ENCODE measurements at regions not wholly inside any gene's neighbourhood (a gene's known extent, or its start where the extent isn't known, plus 50 kb on each side); places are given as distances from the start of the nearest gene placed in this dataset.
"Not testable (repeated sequence)": the region's sequence is repeated elsewhere in the genome, so short reads cannot be mapped to it uniquely, and the experiment has no call there.

GRCh38 chr1:102588536-102588935, 519.8 kb downstream of the COL11A1 start:
- no peak overlapping the region for H3K27ac Mint-ChIP-seq
- ATAC-seq (no peak), DNase-seq (ENCODE audit: low spot score in 2 of 2) (no peak)
- H3K36me3 Mint-ChIP-seq: no peaks in the 10 kb centered on the region
- H3K9me3 Mint-ChIP-seq: no peaks in the 10 kb centered on the region

GRCh38 chr1:102586022-102586421, 522.3 kb downstream of the COL11A1 start:
- H3K27ac Mint-ChIP-seq: no peak overlapping the region
- H3K9me3 Mint-ChIP-seq: peaks cover 0 to 7% of the 10 kb centered on the region in 2 donors
- H3K36me3 Mint-ChIP-seq: no peaks in the 10 kb centered on the region
- ATAC-seq: no peak
- DNase-seq (ENCODE audit: low spot score in 2 of 2): no peak

GRCh38 chr1:102580806-102581205, 527.5 kb downstream of the COL11A1 start:
- Mint-ChIP-seq H3K27ac (no peak overlapping the region), H3K9me3 (peaks cover 0 to 21% of the 10 kb centered on the region in 2 donors), H3K36me3 (no peaks in the 10 kb centered on the region)
- ATAC-seq: no peak
- DNase-seq (ENCODE audit: low spot score in 2 of 2): no peak

DNA sequence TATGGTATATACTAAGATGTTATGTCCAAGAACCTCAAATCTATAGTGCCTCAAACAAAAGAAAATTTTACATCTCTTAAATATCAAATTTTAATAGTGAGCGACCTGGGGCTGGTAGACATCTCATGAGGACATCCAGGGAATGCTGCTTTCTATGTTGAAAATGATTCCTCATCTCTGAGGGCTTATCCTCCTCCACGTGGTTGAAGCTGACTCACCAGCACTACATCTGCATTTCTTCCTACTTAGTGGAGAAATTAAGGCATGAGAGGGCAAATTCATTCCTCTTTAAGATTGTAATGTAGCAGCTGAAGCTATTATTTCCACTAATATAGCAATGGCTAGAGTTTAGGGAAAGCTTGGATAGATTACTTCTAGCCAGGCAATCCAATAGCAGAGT, 529.5 kb downstream of the COL11A1 start:
- ATAC-seq: no peak
- DNase-seq (ENCODE audit: low spot score in 2 of 2): no peak
- H3K36me3 Mint-ChIP-seq: no peaks in the 10 kb centered on the region
- H3K27ac Mint-ChIP-seq: no peak overlapping the region
- peaks cover 0 to 21% of the 10 kb centered on the region in 2 donors for H3K9me3 Mint-ChIP-seq

- Mint-ChIP-seq H3K36me3 (no peaks in the 10 kb centered on the region), H3K9me3 (no peaks in the 10 kb centered on the region), H3K27ac (no peak overlapping the region)
- DNase-seq (ENCODE audit: low spot score in 2 of 2) (no peak), ATAC-seq (no peak)
Measured at GRCh38 chr1:102572637-102573036, 535.7 kb downstream of the COL11A1 start.

GRCh38 chr1:102566182-102566581, 542.1 kb downstream of the COL11A1 start:
- Mint-ChIP-seq H3K27ac (no peak overlapping the region), H3K9me3 (peaks cover 0 to under 1% of the 10 kb centered on the region in 2 donors), H3K36me3 (no peaks in the 10 kb centered on the region)
- ATAC-seq (no peak), DNase-seq (ENCODE audit: low spot score in 2 of 2) (no peak)

- ATAC-seq: no peak
- Mint-ChIP-seq H3K36me3 (no peaks in the 10 kb centered on the region), H3K9me3 (peaks cover 3 to 8% of the 10 kb centered on the region in 2 donors), H3K27ac (no peak overlapping the region)
- no peak for DNase-seq (ENCODE audit: low spot score in 2 of 2)
Measured at GRCh38 chr1:102562380-102562779, 545.9 kb downstream of the COL11A1 start.

DNA sequence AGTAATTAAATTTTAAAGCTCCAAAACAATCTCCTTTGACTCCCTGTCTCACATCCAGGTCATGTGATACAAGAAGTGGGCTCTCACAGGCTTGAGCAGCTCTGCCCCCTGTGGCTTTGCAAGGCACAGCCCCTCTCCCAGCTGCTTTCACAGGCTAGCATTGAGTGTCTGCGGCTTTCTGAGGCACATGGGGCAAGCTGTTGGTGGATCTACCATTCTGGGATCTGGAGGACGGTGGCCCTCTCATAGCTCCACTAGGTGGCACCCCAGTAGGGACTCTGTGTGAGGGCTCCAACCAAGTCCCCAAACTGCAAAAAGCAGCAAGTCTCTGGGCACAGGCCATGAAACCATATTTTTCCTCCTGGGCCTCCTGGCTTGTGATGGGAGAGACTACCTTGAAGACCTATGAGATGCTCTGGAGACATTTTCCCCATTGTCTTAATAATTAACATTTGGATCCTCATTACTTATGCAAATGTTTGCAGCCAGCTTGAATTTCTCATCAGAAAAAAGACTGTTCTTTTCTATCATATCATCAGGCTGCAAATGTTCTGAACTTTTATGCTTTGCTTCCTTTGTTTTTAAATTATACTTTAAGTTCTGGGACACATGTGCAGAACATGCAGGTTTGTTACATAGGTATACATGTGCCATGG, 554.1 kb upstream of the OLFM3 start:
- DNase-seq (ENCODE audit: low spot score in 2 of 2) (no peak), ATAC-seq (no peak)
- Mint-ChIP-seq H3K9me3 (peaks cover 19 to 33% of the 10 kb centered on the region in 2 donors), H3K36me3 (peaks cover 0 to 15% of the 10 kb centered on the region in 2 donors), H3K27ac (no peak overlapping the region)

DNA sequence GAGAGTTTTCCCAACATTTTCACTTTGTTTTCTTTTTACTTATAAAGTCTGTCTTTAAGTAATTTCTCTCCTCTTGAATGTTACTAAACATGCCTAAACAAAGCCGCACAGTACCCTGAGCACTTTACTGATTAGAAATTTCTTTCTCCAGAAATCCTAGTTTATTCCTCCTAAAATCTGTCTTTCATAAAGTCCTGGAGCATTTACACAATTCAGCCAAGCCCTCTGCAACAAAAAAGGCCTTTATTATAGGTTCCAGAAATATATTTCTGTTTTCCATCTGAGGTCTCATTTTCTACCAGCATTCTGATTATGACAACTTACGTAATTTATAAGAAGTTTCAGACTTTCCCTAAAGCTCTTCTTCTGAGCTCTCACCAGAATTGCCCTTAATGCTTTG, 549.5 kb upstream of the OLFM3 start:
- Mint-ChIP-seq H3K9me3 (peaks cover under 1 to 6% of the 10 kb centered on the region in 2 donors), H3K36me3 (no peaks in the 10 kb centered on the region), H3K27ac (no peak overlapping the region)
- ATAC-seq (no peak), DNase-seq (ENCODE audit: low spot score in 2 of 2) (no peak)

DNA sequence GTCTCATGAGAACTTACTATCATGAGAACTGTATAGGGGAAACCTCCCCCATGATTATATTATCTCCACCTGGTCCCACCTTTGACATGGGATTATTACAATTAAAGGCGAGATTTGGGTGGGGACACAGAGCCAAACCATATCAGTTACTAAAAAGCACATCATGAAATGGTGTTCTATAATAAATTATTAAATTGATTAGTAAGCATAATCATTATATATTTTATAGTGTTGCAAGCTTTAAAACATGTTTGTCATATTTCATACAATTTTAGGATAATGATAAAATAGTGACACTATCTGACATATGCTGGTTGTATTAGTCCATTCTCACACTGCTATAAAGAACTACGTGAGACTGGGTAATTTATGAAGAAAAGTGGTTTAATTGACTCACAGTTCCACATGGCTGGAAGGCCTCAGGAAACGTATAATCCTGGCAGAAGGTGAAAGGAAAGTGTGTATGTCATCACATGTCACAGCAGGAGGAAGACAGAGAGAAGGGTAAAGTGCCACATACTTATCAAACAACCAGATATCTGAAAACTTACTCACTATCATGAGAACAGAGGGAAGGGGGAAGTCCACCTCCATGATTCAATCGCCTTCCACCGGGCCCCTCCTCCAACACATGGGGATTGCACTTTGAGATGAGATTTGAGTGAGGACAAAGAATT, 539.2 kb upstream of the OLFM3 start:
- H3K27ac Mint-ChIP-seq: no peak overlapping the region
- DNase-seq (ENCODE audit: low spot score in 2 of 2): no peak
- no peaks in the 10 kb centered on the region for H3K36me3 Mint-ChIP-seq
- no peak for ATAC-seq
- H3K9me3 Mint-ChIP-seq: peaks cover 11 to 12% of the 10 kb centered on the region in 2 donors

DNA sequence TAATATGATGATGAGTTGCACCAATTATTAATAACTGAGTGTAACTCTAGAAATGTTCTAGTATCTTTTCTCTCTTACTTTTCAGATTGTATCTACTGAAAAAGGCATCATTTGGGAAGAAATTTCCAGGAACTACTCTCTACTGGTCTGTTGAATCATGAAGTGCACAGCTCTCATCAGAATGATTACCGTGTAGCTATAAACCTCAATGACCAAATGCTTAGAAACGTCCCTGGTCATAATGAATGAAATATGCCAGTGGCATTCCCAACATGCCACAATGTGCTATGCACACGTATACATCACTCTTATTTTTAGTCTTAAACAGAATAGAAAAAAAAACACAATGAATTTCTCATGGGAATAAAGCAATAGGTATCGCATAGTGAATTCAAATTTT, 534.3 kb upstream of the OLFM3 start:
- Mint-ChIP-seq H3K9me3 (peaks cover 10 to 12% of the 10 kb centered on the region in 2 donors), H3K36me3 (no peaks in the 10 kb centered on the region), H3K27ac (no peak overlapping the region)
- ATAC-seq (no peak), DNase-seq (ENCODE audit: low spot score in 2 of 2) (no peak)

GRCh38 chr1:102529446-102529845, 532.7 kb upstream of the OLFM3 start:
- H3K36me3 Mint-ChIP-seq: no peaks in the 10 kb centered on the region
- H3K27ac Mint-ChIP-seq: no peak overlapping the region
- DNase-seq (ENCODE audit: low spot score in 2 of 2) (no peak), ATAC-seq (no peak)
- peaks cover 10 to 15% of the 10 kb centered on the region in 2 donors for H3K9me3 Mint-ChIP-seq

GRCh38 chr1:102500758-102501157, 504.0 kb upstream of the OLFM3 start:
- Mint-ChIP-seq H3K27ac (no peak overlapping the region), H3K9me3 (peaks cover 4 to 9% of the 10 kb centered on the region in 2 donors), H3K36me3 (peaks cover 0 to 4% of the 10 kb centered on the region in 2 donors)
- DNase-seq (ENCODE audit: low spot score in 2 of 2) (no peak), ATAC-seq (no peak)

GRCh38 chr1:102498929-102499328, 502.2 kb upstream of the OLFM3 start:
- peaks cover 6 to 15% of the 10 kb centered on the region in 2 donors for H3K9me3 Mint-ChIP-seq
- no peak for ATAC-seq
- no peak for DNase-seq (ENCODE audit: low spot score in 2 of 2)
- peaks cover 0 to 4% of the 10 kb centered on the region in 2 donors for H3K36me3 Mint-ChIP-seq
- no peak overlapping the region for H3K27ac Mint-ChIP-seq

DNA sequence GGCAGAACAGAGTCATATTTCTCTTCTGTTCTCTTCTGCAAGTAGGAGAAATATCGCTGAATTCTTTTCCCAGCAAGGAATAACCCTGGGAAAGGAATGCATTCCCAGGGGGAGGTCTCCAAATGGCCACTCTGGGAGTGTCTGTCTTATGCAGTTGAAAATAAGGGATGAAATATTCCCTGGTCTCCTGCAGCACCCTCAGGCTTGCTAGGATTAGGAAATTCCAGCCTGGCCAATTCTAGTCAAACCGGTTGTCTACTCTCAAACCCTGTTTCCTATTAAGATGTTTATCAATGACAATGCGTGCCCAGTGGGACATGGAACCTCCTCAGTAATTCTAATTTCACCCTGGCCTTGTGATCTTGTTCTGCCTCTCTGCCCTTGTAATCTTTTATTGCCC, 501.1 kb upstream of the OLFM3 start:
- DNase-seq (ENCODE audit: low spot score in 2 of 2); H3K27ac Mint-ChIP-seq; H3K36me3 Mint-ChIP-seq; ATAC-seq: not testable (repeated sequence)
- peaks cover 12 to 15% of the 10 kb centered on the region in 2 donors for H3K9me3 Mint-ChIP-seq

- no peak for DNase-seq (ENCODE audit: low spot score in 2 of 2)
- Mint-ChIP-seq H3K36me3 (no peaks in the 10 kb centered on the region), H3K9me3 (no peaks in the 10 kb centered on the region), H3K27ac (no peak overlapping the region)
- no peak for ATAC-seq
Measured at GRCh38 chr1:102472520-102472919, 475.8 kb upstream of the OLFM3 start.

DNA sequence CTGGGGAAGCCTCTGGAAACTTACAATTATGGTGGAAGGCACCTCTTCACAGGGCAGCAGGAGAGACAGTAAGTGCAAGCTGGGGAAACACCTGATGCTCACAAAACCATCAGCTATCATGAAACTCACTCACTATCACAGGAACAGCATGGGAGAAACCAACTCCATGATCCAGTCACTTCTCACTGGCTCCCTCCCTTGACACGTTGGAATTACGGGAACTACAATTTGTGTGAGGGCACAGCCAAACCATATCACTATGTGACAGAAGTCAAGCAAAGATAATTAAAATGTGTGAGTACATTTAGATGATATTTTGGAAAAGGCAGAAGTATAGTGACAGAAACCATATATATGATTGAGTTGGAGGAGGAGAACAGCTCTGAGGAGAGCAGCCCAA, 474.0 kb upstream of the OLFM3 start:
- H3K36me3 Mint-ChIP-seq: no peaks in the 10 kb centered on the region
- no peaks in the 10 kb centered on the region for H3K9me3 Mint-ChIP-seq
- DNase-seq (ENCODE audit: low spot score in 2 of 2) (no peak), ATAC-seq (no peak)
- H3K27ac Mint-ChIP-seq: no peak overlapping the region

DNA sequence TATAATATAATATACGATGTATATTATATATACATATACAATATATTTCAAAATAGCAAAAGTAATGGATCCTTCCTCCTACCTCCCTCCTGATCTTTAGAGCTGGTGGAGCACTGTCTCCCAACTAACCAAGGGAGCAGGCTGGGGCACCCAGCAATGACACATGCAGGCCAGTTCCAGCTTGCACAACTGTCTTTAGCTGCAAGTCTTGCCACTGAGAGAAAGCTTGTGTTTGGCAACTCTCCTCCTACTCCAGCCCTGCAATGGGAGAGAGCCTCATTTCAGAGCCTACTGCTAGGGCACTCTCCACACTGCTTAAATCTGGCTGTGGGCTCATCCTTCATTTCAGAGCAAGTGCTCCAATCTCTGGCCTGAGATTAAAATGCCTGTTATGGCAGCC, 469.8 kb upstream of the OLFM3 start:
- Mint-ChIP-seq H3K9me3 (no peaks in the 10 kb centered on the region), H3K27ac (no peak overlapping the region), H3K36me3 (no peaks in the 10 kb centered on the region)
- DNase-seq (ENCODE audit: low spot score in 2 of 2) (no peak), ATAC-seq (no peak)

Data from activated naive CD4-positive, alpha-beta T cell treated with anti-CD3 and anti-CD28 coated beads, Interleukin-2, amount 50 U/mL, for 72 hours (primary cell).